GM21619 (cell line): ENCODE measurements at regions not wholly inside any gene's neighbourhood (a gene's known extent, or its start where the extent isn't known, plus 50 kb on each side); places are given as distances from the start of the nearest gene placed in this dataset.

Source experiments
- ATAC-seq: cut with Tn5 transposase; IDR thresholded peaks from one replicate; pipeline ENCODE4 v1.9.1; 2021; ENCODE audit not compliant: unreplicated experiment

DNA sequence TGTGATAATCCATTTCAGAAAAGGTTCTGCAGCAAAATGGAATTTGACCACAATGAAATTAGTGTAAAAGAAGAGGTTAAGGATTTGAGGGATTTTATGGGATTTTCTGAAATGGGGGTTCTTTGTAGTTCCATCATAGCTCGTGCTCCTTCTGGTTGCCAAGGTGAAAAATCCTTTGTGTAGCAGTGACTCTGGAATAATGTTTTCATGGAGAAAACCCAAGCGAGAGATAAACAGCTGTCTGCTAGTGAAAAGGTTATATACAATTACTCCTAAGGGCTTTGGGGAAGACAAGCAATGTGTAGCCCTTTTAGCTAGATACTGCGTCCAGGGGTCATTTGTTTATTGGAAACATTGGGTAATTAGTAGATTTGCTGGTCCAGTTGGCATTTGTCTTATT, 453.2 kb upstream of the DEPDC1 start:
- ATAC-seq, result no peak

DNA sequence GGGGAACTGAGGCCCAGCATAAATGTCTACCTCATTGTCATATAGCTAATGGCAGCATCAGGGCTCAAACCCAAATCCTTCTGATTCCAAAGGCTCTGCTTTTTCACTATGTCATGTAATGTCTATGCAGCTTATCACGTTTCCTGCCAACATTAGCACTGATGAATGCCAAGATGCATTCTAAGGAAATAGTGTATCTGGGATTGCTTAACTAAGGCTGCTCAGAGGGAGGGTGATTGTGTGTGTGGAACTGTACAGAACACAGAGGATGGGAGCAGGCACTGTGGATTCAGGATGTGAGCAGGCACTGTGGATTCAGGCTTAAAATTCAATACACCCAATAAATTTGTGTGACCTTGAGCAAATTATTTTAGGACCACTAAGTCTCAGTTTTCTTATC, 456.4 kb upstream of the DEPDC1 start:
- ATAC-seq, result no peak

DNA sequence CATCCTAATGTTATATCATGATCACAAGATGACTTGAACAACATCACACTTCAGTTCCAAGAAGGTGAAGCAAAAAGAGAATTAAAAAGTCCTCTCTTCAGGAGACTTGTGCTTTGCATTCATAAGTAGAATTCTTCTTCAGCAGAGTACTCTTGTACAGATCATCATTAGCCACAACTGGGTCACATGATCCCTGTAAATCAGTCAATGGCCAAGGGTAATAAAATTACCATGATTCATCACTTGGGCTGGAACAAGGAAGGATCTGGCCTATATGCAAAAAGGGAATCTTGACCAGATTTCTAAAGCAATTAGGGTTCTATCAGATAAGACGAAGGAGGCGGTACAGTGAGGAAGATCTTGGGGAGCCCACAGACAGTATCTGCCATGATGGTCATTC, 458.0 kb upstream of the DEPDC1 start:
- ATAC-seq, result no peak

DNA sequence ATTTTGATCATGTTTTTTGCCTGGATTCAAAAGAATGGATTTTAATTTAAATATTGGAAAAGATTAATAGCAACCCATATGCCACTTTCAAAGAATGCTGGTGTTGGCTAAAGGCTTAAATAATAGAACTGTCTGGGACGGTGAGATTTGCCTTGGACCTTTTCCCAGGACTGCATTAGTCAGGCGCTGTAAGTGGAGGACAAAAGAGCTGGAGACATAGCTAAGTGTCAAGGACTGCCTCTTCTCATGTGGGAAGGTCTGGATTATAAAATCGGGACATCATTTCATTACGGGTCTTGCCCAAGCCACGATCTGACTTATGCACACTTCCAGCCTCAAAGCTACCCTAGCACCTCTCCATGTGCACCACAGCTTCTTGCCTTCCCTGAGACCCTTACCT, 458.5 kb upstream of the DEPDC1 start:
- no peak for ATAC-seq

DNA sequence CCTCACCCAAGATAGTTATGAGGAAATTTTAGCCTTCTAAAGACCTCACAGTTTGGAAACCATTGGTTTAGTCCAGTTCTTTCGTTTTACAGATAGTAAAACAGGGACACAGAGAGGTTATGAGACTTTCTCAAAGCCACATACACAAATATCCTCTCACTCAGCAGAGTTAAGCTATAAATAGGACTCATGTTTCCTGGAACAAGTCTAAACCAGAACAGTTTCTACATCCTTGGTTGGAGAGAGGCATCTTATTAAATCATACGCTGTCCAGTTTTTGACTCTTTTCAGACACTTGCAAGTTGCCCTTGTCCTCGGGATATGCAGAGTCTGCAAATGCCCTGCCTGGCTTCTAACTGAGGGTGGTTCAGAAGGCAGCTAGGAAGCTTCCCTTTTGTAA, 462.1 kb upstream of the DEPDC1 start:
- no peak for ATAC-seq

DNA sequence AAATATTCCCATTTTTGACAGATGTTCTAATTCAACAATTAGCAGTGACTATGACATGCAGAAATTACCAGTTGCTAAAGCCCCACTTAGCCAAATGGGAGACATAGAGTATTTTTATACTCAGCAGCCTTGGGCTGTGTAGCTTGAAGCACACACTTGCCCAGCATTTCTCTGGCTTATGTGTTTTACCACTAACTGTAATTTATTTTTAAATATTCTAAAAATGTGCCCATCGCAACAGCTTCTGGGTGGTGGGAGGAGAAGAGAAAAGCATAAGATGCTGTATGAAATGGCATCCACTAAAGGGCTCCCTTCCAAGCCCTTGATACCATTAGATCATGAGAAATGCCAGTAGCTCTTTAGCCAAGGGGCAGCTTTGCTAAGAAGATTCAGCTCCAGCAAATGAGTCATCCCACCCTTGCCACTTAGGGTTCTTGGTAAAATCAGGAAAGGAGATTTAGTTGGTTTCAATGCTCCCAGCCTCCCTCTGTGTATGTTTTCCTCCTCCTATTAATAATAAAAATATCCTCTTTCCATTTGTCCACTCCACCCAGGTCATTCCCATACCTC, 462.7 kb upstream of the DEPDC1 start:
- ATAC-seq, result no peak

DNA sequence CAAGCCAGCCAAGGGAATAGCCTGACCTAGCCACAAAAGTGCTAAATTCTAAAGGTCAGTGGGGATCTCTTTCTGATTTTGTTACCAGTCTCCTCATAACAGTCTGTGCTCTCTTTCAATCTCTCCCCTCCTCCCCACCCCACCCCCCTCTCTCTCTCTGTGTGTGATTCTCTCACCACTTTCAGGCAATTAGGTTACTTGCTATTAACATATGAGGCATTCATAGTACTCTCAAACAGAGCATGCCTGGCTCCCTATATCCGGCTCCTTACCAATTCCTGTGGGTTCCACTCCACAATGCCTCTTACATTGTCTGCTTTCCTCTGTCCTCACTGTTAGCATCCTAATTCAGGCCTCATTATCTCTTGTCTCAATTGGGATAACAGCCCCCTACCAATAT, 464.3 kb upstream of the DEPDC1 start:
- no peak for ATAC-seq

DNA sequence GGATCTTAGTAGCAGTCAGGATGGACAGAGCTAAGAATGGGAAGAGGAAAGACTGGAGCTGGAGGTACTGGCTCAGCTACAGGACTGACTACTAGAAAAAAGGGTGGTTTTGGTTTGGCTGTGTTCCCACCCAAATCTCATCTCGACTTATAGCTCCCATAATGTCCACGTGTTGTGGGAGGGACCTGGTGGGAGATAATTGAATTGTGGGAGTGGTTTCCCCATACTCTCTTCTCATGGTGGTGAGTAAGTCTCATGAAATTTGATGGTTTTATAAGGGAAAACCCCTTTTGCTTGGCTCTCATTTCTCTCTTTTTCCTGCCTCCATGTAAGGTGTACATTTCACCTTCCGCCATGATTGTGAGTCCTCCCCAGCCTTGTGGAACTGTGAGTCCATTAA, 466.5 kb upstream of the DEPDC1 start:
- no peak for ATAC-seq

DNA sequence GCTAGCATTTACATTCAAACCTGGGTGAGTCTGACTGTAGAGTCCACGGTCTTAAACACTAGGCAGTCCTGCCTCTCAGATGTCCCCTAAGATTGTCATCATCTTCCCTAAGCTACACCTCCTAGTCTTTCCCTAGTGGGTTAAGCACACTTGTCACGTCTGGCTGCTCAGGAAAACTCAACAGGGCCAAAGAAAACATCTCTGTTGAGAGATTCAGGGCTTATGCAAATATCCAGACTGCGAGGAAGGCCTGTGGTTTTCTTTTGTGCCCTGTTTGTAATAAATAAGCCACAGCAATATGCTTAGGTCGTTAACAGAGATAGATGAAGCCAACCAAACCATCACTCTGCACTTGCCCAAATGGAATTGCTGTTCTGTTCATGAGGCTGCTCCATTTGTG, 472.6 kb upstream of the DEPDC1 start:
- no peak for ATAC-seq

DNA sequence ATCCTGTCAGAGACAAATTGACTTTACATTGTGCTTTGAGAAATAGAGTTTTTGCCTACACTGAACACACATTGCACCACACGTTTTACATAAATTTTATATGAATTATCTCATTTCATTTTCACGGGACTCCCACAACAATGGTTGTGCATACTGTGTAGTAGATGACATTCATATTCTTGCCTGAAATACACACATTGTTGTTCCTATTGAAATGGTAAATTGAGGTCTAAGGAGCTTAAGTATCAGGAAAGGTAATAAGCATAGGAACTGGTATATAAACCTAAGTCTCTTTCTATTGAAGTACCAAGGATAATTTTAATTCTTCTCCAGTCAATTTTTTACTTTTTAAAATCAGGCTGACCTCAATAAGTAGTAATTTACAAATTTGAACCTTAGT, 473.7 kb upstream of the DEPDC1 start:
- no peak for ATAC-seq

DNA sequence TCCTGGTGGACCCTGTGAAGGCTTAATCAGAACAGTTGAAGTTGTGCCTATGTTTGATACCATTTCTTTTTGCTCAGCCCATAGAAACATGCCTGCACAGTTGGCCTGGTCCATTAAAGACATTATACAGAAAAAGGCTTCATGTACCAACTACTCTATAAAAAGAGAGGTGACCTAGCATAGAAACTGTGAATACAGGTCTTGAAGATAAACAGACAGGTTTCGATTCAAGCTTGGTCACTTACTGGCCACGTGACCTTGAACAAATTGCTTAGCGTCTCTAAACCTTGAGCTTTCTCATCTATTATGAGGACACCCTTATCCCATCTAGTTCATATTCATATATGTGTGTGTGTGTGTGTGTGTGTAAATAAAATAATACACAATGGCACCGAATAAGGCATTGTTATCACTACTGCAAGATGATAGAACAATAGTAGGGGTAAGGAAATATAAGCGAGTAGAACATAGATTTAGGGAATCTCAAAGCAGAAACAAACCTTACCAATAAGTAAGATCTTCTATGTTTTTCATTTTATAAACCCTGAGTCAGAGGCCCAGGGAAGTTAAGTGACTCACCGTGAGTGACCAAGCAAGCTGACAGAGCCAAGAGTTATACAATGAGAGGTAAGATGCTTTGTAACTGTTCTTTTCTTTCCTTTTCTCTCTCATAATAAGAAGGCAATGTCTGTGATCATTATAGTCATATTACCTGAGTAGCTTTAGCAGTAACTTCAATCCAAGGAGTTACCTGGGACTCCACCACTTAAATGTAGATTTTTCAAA, 476.8 kb upstream of the DEPDC1 start:
- no peak for ATAC-seq

DNA sequence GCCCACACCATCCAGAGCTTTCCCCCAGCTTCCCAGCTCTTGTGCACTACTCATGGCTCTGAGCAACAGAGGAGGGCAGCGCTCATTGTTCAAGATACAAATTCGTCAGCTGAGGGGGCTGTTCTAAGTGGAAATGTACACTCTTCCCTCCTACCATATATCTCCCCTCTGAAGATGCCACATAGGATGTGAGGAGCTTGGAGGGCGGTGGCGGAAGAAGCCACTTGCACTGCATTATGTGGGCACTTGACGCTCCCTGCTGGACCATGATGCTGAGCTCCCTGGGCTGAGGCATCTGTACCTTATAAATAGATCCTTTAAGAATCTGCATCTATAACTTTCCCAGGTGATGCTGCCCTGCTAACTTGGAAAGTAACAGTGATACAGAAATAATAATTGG, 477.6 kb upstream of the DEPDC1 start:
- ATAC-seq, result no peak

DNA sequence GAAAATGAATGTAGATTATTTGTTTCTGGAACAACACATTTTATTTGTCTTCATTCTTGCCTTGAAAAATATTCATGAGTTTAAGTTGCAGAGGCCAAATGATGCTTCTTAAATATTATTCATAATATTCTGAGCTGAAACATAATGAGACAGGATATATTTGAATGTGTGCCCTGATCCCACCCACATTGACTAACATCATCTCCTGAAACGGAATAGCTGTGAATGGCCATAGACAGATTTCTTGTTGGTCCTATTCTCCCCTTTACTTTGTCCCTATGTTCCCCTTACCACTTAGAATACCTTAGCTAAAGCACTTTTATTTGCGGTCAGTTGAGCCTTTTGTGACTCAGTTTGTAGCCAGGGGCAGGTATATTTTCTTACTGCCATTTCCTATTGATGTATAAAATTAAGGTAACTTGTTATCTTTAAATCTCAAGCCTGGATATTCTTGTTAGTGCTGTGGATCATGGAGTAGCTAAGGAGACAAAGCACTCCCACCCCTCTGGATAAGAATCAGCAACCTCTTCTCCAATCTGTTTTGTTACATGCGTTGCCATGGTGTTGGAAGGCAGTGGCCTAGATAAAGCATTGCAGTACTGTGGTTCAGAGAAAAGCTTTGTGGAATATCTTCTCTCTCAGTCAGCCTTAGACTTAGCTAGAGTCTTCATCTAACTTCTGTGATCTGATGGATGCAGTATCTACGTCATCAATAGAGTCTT, 478.5 kb upstream of the DEPDC1 start:
- ATAC-seq, result no peak

DNA sequence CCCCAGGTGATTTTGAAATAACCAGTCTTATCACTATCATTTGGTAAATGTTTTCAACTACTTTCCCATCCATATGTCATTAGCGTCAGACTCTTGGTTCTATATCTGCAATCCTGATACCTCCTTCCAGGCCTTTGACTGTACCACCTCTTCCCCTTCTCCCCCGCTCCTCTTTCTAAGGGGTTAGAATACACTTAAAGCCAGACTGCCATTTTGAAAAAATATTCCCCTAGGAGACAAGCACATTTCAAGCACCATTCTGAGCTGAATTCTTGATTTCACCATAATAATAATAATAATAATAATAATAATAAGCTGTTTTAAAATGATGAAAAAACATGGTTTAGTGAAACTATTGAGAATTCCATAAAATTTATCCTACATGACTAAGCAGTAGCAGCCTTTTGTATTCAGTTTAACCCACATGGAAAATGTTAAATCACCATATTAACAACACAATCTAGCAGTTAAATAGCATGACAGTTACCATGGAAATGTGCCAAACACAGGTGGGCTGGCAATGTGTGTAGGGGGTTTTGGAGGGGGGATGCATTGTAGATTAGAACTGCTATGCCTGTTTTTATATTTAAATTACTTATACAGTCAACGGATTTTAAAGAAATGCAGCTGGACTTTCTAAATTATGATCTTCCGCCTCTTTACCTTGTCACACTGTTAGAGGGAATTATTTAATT, 480.2 kb upstream of the DEPDC1 start:
- no peak for ATAC-seq

DNA sequence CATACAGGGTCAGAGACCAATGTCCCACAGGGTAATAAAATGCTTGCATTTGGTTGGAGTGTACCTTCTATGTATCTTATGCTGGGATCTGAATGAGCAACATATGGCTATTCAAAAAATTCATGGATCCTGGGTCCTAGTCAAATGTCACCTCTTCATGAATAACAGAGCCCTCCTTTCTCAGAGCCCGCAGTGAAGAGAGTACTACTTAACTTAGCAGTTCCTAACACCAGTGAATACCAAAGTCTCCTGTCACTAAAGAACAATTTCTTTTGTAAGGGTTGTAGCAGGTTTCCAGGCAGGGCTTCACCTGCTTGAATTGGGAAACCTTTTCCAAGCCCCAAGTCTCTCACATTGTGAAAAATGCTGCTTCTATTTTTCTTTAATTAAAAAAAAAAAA, 483.0 kb upstream of the DEPDC1 start:
- ATAC-seq, result no peak

DNA sequence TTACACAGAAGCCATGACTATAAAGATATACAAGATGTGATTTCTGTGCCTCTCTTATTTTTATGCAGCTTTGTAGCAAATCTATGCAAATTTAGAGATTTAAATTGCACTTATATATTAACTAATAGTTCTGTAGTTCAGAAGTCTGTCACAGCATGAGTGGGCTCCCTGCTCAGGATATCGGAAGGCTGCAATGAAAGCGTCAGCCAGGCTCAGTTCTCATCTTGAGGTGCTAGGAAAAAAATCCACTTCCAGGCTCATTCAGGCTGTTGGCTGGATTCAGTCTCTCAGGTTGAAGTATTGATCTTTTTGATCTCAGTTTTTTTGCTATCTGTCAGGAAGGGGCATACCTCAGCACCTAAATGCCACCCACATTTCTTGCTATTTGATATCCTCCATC, 487.4 kb upstream of the DEPDC1 start:
- no peak for ATAC-seq

DNA sequence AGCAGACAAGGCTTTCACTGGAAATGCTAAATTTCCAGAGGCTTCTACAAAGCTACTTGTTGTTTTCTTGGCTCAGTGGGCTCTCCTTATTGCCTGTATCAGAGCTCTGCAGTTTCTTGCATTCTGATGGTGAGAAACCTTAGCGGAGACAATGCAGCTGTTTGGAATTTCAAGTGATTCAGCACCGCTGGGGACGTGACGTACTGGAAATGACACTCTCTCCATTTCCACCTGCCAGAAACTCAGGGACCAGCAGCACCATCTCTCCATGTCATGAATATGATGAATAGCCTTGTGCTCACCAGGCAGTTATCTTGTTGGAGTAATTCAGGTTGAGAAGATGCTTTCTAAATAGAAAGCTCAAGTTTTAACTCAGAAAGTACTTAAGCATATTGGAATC, 497.2 kb upstream of the DEPDC1 start:
- no peak for ATAC-seq

DNA sequence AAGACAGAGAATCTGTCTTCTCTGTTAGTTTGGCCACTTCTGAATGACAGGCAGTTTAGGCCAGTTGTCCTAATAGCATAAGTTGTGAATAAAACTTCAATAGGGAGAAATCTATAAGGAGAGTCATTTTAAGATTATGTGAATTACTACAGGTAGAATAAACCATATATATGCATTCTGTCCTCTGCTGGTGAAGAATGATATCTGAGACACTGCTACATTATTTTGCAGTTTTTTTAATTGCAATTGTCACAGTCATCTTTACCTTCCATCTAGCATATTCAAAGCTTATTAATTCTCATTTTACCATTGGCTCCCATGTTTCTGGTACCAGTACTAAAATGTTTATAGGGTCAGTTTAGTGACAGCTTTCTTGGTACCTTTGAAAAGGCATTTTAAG, 519.6 kb upstream of the DEPDC1 start:
- ATAC-seq, result no peak

DNA sequence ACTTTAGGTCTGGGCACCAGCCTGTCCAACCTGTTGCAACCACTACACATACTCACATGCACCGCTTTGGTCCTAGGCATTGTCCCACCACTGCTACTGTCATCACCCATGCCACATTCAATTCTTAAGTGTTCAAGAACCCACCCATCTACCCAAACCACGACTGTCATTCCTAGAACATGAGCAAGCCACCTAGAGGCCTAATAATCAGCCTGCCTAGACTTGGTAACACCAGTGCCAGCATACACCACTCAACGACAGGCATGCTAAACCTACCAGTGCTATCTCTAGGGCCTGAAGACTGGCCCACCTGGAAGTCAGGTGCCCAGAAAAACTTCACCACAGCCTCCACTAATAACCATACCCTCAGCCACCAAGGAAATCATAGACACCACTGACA, 532.8 kb upstream of the DEPDC1 start:
- no peak for ATAC-seq

DNA sequence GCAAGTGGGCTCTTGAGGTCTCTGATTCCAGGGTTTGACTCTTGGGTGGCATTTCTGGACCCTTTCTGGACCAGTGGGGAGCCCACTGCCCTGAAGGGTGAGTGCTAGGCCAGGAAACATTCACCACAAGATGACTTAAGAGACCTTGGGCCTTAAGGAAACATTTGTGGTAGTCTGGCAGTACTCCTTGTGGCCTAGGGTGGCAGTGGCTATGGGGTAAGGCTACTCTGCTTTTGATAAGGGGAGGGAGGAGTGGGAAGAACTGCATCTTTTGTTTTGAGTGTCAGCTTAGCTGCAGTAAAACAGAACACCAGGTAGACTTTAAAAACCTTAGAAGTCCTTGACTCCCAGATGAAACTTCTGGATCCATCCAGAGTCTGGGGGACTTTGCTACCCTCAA, 529.3 kb upstream of the LRRC7 start:
- no peak for ATAC-seq

DNA sequence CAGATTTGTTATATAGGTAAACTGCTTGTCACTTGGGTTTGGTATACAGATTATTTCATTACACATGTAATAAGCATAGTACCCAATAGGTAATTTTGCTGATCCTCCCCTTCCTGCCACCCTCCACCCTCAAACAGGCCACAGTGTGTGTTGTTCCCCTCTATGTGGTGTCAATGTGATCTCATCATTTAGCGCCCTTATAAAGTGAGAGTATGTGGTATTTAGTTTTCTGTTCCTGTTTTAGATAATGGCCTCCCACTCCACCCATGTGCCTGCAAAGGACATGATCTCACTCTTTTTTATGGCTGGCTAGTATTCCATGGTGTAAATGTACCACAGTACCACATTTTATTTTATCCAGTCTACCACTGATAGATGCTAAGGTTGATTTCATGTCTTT, 522.1 kb upstream of the LRRC7 start:
- ATAC-seq, result no peak

DNA sequence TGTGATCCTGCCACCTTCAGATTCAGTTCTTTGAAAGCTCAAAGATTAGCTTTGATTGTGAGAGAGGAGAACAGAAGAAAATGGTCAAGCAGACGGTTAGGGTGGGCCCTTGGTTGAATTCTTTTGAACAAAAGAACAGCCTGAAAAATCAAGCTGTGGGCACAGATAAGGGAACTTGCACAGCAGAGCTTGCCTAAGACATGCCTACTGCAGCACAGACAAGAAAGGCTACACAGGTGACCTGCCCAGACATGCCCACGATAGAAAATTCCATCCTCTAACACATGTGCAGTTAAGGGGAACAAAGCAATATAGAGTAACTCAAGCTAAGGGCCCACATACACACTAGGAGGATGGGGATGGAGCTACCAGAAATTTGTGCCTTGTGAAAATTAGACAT, 512.5 kb upstream of the LRRC7 start:
- ATAC-seq, result no peak
